ENCODE measurements at regions not wholly inside any gene's neighbourhood (a gene's known extent, or its start where the extent isn't known, plus 50 kb on each side); places are given as distances from the start of the nearest gene placed in this dataset.
A peak's percentile ranks its signal among the peaks of the same experiment; 100 is the strongest.
"Not testable (repeated sequence)": the region's sequence is repeated elsewhere in the genome, so short reads cannot be mapped to it uniquely, and the experiment has no call there.

GRCh38 chr16:50497592-50497991 is 50.6 kb upstream of the NKD1 start:
- DNase-seq: no peak

- DNase-seq: no peak
Measured at GRCh38 chr16:50496990-50497389, 51.2 kb upstream of the NKD1 start.

DNA sequence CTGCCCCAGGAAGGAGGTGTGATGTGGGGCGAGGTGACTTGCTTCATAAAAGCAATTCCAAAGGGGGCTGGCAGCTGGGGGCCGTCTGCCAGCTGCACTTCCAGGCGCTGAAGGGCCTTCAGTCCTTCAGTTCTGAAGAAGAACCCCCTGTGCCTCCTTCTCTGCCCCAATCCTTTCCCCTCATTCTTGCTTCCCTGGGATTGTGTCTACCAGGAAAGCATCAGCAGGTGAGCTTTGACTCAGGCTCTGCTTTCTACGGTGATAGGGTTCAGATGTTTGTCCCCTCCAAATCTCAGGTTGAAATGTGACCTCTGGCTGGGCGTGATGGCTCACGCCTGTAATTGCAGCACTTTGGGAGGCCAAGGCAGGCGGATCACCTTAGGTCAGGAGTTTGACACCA is 52.5 kb upstream of the NKD1 start:
- DNase-seq: no peak

DNA sequence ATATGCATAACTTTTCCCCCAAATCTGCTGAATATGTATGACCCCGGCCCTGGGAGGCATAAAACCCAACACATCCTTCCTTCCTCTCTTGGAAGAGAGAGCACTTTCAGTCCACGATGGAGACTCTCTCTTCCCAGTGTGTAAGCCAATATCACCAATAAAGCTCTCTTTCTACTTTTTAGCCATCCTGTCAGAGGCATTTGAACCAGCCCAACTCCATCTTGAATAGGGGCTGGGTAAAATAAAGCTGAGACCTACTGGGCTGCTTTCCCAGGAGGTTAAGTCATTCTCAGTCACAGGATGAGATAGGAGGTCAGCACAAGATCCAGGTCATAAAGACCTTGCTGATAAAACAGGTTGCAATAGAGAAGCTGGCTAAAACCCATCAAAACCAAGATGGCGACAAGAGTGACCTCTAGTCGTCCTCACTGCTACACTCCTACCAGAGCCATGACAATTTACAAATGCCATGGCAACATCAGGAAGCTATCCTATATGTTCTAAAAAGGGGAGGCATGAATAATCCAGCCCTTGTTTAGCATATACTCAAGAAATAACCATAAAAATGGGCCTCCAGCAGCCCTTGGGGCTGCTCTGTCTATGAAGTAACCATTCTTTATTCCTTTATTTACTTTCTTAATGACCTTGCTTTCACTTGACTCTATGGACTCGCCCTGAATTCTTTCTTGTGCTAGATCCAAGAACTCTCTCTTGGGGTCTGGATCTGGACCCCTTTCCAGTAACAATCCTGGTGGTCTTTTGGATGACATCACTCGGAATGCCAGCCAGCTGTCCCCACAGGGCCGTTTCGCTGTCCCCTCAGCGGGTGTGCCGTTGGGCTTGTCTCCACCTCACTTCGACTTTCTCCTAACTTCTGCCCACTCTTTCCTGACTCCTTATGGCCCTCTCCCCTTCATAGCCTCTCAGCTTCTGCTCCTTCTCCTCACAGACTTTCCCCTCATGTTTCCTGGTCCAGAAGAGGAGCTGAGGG is 53.4 kb upstream of the NKD1 start:
- no peak for DNase-seq

- no peak for DNase-seq
Measured at GRCh38 chr16:50491516-50491915, 56.7 kb upstream of the NKD1 start.

DNA sequence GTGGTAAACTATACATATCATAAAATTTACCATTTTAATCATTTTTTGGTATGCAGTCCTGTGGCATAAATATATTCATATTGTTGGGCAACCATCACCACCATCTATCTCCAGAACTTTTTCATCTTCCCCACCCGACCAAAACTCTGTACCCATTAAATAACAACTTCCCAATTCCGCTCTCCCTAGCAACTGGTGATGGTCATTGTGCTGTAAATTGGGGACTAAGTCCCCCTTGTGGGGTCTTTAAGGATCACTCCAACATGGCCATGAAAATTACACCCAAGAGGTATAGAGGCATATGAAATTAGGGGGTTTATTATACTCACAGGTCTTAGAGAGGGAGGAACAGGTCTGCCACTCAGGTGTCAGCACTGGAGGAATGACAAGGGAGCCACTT is 57.4 kb upstream of the NKD1 start:
- DNase-seq: no peak

- DNase-seq: no peak
Measured at GRCh38 chr16:50489182-50489581, 59.0 kb upstream of the NKD1 start.

- DNase-seq: no peak
Measured at GRCh38 chr16:50487528-50487927, 60.7 kb upstream of the NKD1 start.

DNA sequence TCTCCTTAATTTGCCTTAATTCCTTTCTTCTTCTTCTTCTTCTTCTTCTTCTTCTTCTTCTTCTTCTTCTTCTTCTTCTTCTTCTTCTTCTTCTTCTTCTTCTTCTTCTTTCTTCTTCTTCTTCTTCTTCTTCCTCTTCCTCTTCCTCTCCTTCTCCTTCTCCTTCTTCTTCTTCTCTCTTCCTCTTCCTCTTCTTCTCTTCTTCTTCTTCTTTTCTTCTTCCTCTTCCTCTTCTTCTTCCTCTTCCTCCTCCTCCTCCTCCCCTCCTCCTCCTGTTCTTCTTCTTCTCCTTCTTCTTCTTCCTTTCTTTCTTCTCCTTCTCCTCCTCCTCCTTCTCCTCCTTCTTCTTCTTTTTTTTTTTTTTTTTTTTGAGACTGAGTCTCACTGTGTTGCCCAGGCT is 62.0 kb upstream of the NKD1 start:
- DNase-seq: not testable (repeated sequence)

DNA sequence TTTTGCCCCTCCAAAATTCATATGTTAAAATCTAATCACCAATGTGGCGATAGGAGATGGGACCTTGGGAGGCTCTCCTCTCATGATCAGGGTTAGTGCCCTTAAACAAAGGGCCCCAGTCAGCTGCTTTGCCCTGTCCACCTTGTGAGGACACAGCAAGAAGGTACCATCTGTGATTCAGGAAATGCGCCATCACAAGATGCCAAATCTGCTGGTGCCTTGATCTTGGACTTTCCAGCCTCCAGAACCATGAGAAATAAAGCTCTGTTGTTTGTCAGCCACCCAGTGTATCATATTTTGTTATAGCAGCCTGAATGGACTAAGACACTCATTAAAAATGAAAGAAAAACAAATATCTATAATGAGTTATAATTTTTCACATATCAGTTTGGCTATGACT is 63.0 kb upstream of the NKD1 start:
- no peak for DNase-seq

DNA sequence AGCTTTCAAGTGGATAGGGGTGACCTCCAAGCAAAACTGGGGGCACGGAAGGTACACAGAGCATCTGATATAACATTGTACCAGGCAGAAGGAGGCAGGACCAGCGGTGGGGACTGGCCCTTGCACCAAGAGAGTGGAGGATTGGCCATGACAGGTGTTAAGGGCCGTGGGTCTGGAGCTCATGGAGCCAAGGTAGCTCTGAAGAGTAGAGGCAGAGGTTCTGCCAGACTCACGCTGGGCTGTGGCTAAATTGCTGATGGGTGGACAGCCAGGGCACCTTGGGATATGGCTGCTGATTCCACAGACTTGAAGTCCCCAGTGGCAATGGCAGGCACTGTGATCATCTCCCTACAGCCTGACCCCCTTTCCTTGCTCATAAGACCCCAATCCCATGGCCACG is 65.9 kb upstream of the NKD1 start:
- no peak for DNase-seq

- no peak for DNase-seq
Measured at GRCh38 chr16:50480206-50480605, 68.0 kb upstream of the NKD1 start.

DNA sequence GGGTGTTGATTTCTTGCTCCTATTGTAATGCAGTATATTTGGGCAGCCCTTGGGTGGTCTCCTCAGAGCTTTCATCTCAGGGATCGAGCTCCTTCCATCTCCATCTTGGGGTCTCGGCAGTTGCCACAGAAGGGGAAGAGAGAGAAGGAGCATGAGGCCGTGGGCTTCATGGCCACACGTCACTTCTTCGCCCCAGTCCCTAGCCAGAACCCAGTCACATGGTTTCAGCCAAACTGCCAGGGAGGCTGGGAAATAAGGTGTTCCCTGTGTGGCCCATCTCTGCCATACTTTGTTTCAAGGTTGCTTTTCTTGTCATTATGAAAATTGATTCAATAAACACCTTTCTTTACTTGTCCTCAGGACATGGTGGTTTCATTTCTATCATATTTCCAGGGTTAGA is 68.4 kb upstream of the NKD1 start:
- DNase-seq: no peak

- DNase-seq: no peak
Measured at GRCh38 chr16:50478773-50479149, 69.4 kb upstream of the NKD1 start.

DNA sequence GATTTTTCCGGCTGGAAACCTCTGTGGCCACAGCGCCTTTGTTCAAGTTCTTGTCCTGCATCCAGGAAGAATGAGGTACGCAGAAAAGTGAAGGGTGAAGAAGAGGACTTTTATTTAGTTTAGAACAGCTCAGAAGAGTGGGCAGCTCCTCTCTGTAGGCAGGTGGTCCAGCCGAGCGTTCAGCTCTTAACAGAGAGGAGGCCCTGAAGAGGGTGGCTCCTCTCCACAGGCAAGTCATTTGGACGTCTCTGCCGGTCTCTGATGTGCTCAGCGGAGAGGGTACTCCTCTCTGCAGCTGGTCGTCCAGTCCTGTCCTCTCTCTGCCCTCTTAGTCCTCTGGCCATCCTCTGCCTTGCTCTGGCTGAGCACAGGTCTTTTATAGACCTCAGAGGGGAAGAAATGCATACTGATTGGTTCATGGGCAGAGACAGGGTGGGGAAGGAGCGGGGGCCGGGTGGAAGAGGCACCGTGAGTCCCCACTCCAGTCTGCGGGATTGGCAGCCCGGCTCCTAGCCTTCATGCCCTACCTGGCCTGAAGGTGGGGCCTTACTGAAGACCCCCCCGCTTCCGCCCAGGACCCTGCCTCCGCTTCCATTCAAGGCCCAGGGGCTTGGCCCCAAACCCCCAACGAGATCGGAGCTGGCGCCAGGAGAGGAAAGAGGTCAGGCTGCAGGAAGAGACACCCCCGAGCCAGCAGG is 70.0 kb upstream of the NKD1 start:
- no peak for DNase-seq

- no peak for DNase-seq
Measured at GRCh38 chr16:50476486-50477255, 71.5 kb upstream of the NKD1 start.

GRCh38 chr16:50475170-50475569 is 73.0 kb upstream of the NKD1 start:
- no peak for DNase-seq

DNA sequence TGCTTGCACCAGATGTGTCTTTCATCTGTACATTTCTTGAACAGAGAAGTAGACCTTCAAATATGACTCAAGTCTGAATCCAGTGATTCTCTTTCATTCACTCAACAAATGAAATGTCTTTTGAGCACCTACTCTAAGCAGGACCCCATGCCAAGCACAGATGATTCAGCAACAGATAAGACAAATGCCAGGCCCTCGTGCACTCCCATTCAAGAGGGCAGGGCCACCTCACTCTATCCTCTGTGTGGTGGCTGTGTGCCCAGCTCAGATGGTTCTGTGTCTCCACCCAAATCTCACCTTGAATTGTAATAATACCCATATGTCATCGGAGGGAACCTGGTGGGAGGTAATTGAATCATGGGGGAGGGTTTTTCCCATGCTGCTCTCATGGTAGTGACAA is 74.1 kb upstream of the NKD1 start:
- DNase-seq: peak; percentile 35

DNA sequence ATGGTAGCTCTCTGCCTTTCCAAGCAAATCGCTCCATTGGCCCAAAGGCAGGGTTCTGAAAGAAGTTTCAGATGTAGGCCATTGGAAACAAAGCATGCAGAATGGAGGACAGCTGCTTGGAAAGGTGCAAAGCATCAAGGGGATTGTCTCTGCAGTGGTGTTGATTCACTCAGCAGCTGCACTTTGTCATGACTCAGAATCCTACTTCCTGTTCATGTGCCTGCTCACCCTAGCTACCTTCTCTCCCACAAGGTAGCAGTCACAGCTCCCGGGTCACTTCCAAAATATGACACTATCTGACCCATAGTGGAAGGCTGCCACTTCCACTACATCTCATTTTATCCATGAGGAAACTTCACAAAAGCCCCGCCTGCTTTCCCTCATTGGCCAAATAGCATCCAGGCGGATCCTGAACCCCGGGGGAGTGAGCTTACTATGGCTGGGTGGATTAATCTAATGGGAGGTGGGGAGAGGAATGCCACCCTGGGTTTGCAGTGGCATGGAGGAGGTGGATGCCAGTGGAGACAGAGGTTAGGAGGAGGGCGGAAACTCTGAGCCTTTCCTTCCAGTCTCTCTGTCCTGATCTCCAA is 74.7 kb upstream of the NKD1 start:
- DNase-seq: peak; percentile 23

- DNase-seq: no peak
Measured at GRCh38 chr16:50472472-50472871, 75.7 kb upstream of the NKD1 start.

DNA sequence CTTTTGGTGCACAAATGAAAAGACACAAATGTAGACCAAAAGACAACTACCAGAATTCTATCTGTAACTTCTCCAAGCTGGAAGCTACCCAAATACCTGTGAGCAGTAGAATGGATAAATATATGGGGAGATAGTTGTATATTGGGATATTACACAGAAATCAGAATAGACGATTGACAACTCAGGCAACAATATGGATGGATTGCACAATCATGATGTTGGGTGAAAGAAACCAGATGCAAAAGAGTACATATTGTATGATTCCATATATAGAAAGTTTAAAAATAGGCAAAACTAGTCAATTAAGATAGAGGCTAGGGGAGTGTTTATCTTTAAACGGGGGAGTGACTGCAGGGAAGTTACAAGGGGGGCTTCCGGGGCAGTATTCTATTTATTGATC is 77.5 kb upstream of the NKD1 start:
- no peak for DNase-seq

GRCh38 chr16:50469744-50470321 is 78.4 kb upstream of the NKD1 start:
- no peak for DNase-seq
